ENCODE measurements at regions not wholly inside any gene's neighbourhood (a gene's known extent, or its start where the extent isn't known, plus 50 kb on each side); places are given as distances from the start of the nearest gene placed in this dataset.

DNA sequence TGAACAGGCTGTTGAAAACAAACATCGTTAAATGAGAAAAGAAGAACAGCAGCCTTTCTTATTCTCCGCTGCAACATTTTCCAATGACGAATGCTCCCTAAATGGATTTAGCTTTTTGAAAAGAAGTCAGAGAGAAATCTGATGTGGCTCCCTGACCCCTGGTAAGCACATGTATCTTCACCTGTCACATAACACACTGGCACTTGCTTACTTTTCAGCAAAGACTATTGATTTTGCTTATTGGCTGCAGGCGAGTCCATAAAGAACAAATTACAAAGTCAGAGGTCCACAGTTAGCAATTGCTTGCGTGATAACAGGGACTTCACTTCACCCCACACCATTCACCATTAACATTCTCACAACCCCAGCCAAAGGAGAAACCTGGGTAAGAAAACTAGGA lies 362.8 kb downstream of the GPATCH2 start:
- TF ChIP-seq CTCF (IDR thresholded peaks at IDR 0.05; ENCODE audit: insufficient read depth, low read depth, low read length): no peak
- TF ChIP-seq EZH2 (IDR thresholded peaks at IDR 0.05; ENCODE audit: insufficient read depth, low read length): no peak
